Neural progenitor cell (in vitro differentiated cells): ENCODE measurements at regions not wholly inside any gene's neighbourhood (a gene's known extent, or its start where the extent isn't known, plus 50 kb on each side); places are given as distances from the start of the nearest gene placed in this dataset.

Experiments
- DNase-seq: peaks from one replicate; pipeline ENCODE4 v3.0.0-alpha.2; 2016; ENCODE audit warnings: low spot score
- H2AFZ ChIP-seq: fragments of 200-600 bp; sonication (generic); replicated peaks from 2 replicates; pipeline ENCODE4 v1.6.1; 2016; ENCODE audit warnings: antibody characterized with exemption
- H3F3A ChIP-seq: fragments of 200-600 bp; sonication (generic); 2 replicates; pipeline ENCODE4 v1.6.1; 2016; ENCODE audit warnings: antibody characterized with exemption, low read depth
- H3K27ac ChIP-seq: fragments of 200-600 bp; sonication (generic); 2 replicates; pipeline ENCODE4 v1.5.1; 2016; ENCODE audit warnings: mild to moderate bottlenecking
- H3K27me3 ChIP-seq: fragments of 200-600 bp; sonication (generic); 2 replicates; pipeline ENCODE4 v1.6.1; 2016; ENCODE audit warnings: mild to moderate bottlenecking, moderate library complexity
- H3K36me3 ChIP-seq: fragments of 200-600 bp; sonication (generic); 2 replicates; pipeline ENCODE4 v1.5.1; 2016
- H3K4me1 ChIP-seq: fragments of 200-600 bp; sonication (generic); 2 replicates; pipeline ENCODE4 v1.6.1; 2016; ENCODE audit warnings: mixed run types
- H3K4me2 ChIP-seq: fragments of 200-600 bp; sonication (generic); 2 replicates; pipeline ENCODE4 v1.6.1; 2016
- H3K4me3 ChIP-seq: fragments of 200-600 bp; sonication (generic); 2 replicates; pipeline ENCODE4 v1.5.1; 2016
- H3K79me2 ChIP-seq: fragments of 200-600 bp; sonication (generic); 2 replicates; pipeline ENCODE4 v1.6.1; 2016; ENCODE audit warnings: low read depth
- H3K9ac ChIP-seq: fragments of 200-600 bp; sonication (generic); 2 replicates; pipeline ENCODE4 v1.6.1; 2016
- H3K9me3 ChIP-seq: fragments of 200-600 bp; sonication (generic); 2 replicates; pipeline ENCODE4 v1.5.1; 2016; ENCODE audit warnings: low read depth
- H4K20me1 ChIP-seq: fragments of 200-600 bp; sonication (generic); 2 replicates; pipeline ENCODE4 v1.6.1; 2016; ENCODE audit warnings: low read depth
- H3K27ac Mint-ChIP-seq: 3 replicates; pipeline ENCODE4 v1.8.0; 2021; ENCODE audit warnings: mixed read lengths
- H3K27me3 Mint-ChIP-seq: 2 replicates; pipeline ENCODE4 v1.8.0; 2022; ENCODE audit warnings: low read depth, mild to moderate bottlenecking, inconsistent platforms, moderate library complexity, mixed read lengths; ENCODE audit not compliant: insufficient read depth
- H3K36me3 Mint-ChIP-seq: 3 replicates; pipeline ENCODE4 v1.8.0; 2021; ENCODE audit warnings: mixed read lengths
- H3K4me1 Mint-ChIP-seq: 3 replicates; pipeline ENCODE4 v1.8.0; 2021; ENCODE audit warnings: mixed read lengths
- H3K4me3 Mint-ChIP-seq: 3 replicates; pipeline ENCODE4 v1.8.0; 2021; ENCODE audit warnings: mild to moderate bottlenecking, moderate library complexity, mixed read lengths
- H3K9me3 Mint-ChIP-seq: 3 replicates; pipeline ENCODE4 v1.8.0; 2020; ENCODE audit warnings: mixed read lengths
- CTCF ChIP-seq: fragments of 200-600 bp; sonication (generic); IDR thresholded peaks from 2 replicates; pipeline ENCODE4 v1.5.1; 2017; ENCODE audit warnings: antibody characterized with exemption, mild to moderate bottlenecking
- EZH2 ChIP-seq: fragments of 200-600 bp; sonication (generic); IDR thresholded peaks from 2 replicates; pipeline ENCODE4 v1.6.1; 2017; ENCODE audit warnings: antibody characterized with exemption, mild to moderate bottlenecking, moderate library complexity
- EZH2phosphoT487 ChIP-seq: fragments of 200-600 bp; sonication (generic); IDR thresholded peaks from 2 replicates; pipeline ENCODE4 v1.6.1; 2017; ENCODE audit warnings: antibody characterized with exemption

GRCh38 chr4:15194520-15194919, 192.2 kb downstream of the CPEB2 start:
- peaks cover 2% of the 10 kb centered on the region for H3F3A ChIP-seq
- H3K36me3 ChIP-seq, result no peaks in the 10 kb centered on the region
- Mint-ChIP-seq H3K9me3 (no peaks in the 10 kb centered on the region), H3K27me3 (no peaks in the 10 kb centered on the region), H3K36me3 (no peaks in the 10 kb centered on the region), H3K4me1 (peaks cover 21% of the 10 kb centered on the region), H3K27ac (no peak overlapping the region), H3K4me3 (no peak overlapping the region)
- H3K4me3 ChIP-seq, result no peak overlapping the region
- H3K27me3 ChIP-seq, result no peaks in the 10 kb centered on the region
- no peaks in the 10 kb centered on the region for H3K79me2 ChIP-seq
- H3K9me3 ChIP-seq, result no peaks in the 10 kb centered on the region
- no peak overlapping the region for H3K27ac ChIP-seq
- no peak overlapping the region for H3K9ac ChIP-seq
- H3K4me1 ChIP-seq, result peaks cover 17% of the 10 kb centered on the region
- no peaks in the 10 kb centered on the region for H4K20me1 ChIP-seq
- TF ChIP-seq EZH2phosphoT487 (no peak), CTCF (no peak), EZH2 (no peak)
- DNase-seq, result no peak
- H2AFZ ChIP-seq, result no peak overlapping the region
- H3K4me2 ChIP-seq, result no peak overlapping the region

- Mint-ChIP-seq H3K4me1 (peaks cover 21% of the 10 kb centered on the region), H3K27ac (no peak overlapping the region), H3K4me3 (no peak overlapping the region), H3K9me3 (no peaks in the 10 kb centered on the region), H3K27me3 (no peaks in the 10 kb centered on the region), H3K36me3 (no peaks in the 10 kb centered on the region)
- no peak overlapping the region for H3K9ac ChIP-seq
- H3K9me3 ChIP-seq, result no peaks in the 10 kb centered on the region
- no peaks in the 10 kb centered on the region for H4K20me1 ChIP-seq
- peaks cover 17% of the 10 kb centered on the region for H3K4me1 ChIP-seq
- TF ChIP-seq EZH2 (no peak), EZH2phosphoT487 (no peak), CTCF (peak; percentile 59)
- H3F3A ChIP-seq, result peaks cover 5% of the 10 kb centered on the region
- no peaks in the 10 kb centered on the region for H3K79me2 ChIP-seq
- DNase-seq, result peak; percentile 45
- H2AFZ ChIP-seq, result no peak overlapping the region
- peak overlapping the region; percentile 8 for H3K4me2 ChIP-seq
- no peak overlapping the region for H3K27ac ChIP-seq
- no peaks in the 10 kb centered on the region for H3K27me3 ChIP-seq
- no peak overlapping the region for H3K4me3 ChIP-seq
- no peaks in the 10 kb centered on the region for H3K36me3 ChIP-seq
Observed at GRCh38 chr4:15197005-15197404, 194.7 kb downstream of the CPEB2 start.

- H4K20me1 ChIP-seq, result no peaks in the 10 kb centered on the region
- Mint-ChIP-seq H3K36me3 (no peaks in the 10 kb centered on the region), H3K27me3 (peaks cover 3% of the 10 kb centered on the region), H3K9me3 (no peaks in the 10 kb centered on the region), H3K27ac (peak overlapping the region; percentile 9), H3K4me1 (peaks cover 21% of the 10 kb centered on the region), H3K4me3 (no peak overlapping the region)
- H3K4me1 ChIP-seq, result peaks cover 17% of the 10 kb centered on the region
- H3K9me3 ChIP-seq, result no peaks in the 10 kb centered on the region
- no peak overlapping the region for H3K4me3 ChIP-seq
- TF ChIP-seq CTCF (no peak), EZH2 (no peak), EZH2phosphoT487 (no peak)
- H3K27ac ChIP-seq, result peak overlapping the region; percentile 25
- H3K4me2 ChIP-seq, result peak overlapping the region; percentile 10
- H3K36me3 ChIP-seq, result no peaks in the 10 kb centered on the region
- H3K9ac ChIP-seq, result no peak overlapping the region
- H2AFZ ChIP-seq, result peak overlapping the region; percentile 76
- peaks cover 5% of the 10 kb centered on the region for H3F3A ChIP-seq
- no peaks in the 10 kb centered on the region for H3K79me2 ChIP-seq
- no peak for DNase-seq
- no peaks in the 10 kb centered on the region for H3K27me3 ChIP-seq
Observed at GRCh38 chr4:15198070-15198727, 195.9 kb downstream of the CPEB2 start.
